HEK293 (cell line): ENCODE measurements at regions not wholly inside any gene's neighbourhood (a gene's known extent, or its start where the extent isn't known, plus 50 kb on each side); places are given as distances from the start of the nearest gene placed in this dataset.

Experiments used
- CTCF ChIA-PET: fragments of 350-600 bp; formaldehyde crosslinking; extraction: SDS; loops from one replicate; lab custom pipeline; 2021; ENCODE audit warnings: antibody characterized with exemption; lab: Yijun Ruan, JAX
- POLR2A ChIA-PET: fragments of 300-600 bp; formaldehyde crosslinking; extraction: SDS; loops from one replicate; lab custom pipeline; 2020; ENCODE audit warnings: antibody characterized with exemption, inconsistent platforms; lab: Yijun Ruan, JAX
- H3K27ac ChIP-seq: fragments of 200-500 bp; sonication (Bioruptor generic); 2 replicates; pipeline ENCODE4 v1.5.1; 2014; ENCODE audit warnings: low read depth, low read length, control low read depth, inconsistent platforms; ENCODE audit errors: extremely low read depth
- H3K36me3 ChIP-seq, 2 experiments: fragments of 200-500 bp in 1 of 2; sonication (Bioruptor generic) in 1 of 2; 1 replicate in 1 of 2; 2 replicates in 1 of 2; pipeline ENCODE4 v1.5.1; 2014 to 2017; ENCODE audit warnings: inconsistent platforms in 2 of 2, low read length in 2 of 2; ENCODE audit not compliant: control insufficient read depth in 2 of 2, insufficient read depth in 1 of 2
- H3K4me1 ChIP-seq: fragments of 200-500 bp; sonication (Bioruptor generic); 2 replicates; pipeline ENCODE4 v1.5.1; 2014; ENCODE audit warnings: mild to moderate bottlenecking, low read length, inconsistent platforms; ENCODE audit not compliant: control insufficient read depth, insufficient read depth
- H3K4me3 ChIP-seq: 2 replicates; pipeline ENCODE4 v1.5.1; 2011; ENCODE audit warnings: low read depth, mild to moderate bottlenecking, control low read depth, low read length, moderate library complexity
- H3K9me3 ChIP-seq: fragments of 200-500 bp; sonication (Bioruptor generic); 2 replicates; pipeline ENCODE4 v1.5.1; 2014; ENCODE audit warnings: low read depth, low read length, inconsistent platforms; ENCODE audit not compliant: control insufficient read depth, insufficient read depth
- BCL11A ChIP-seq: fragments of 450-650 bp; formaldehyde crosslinking; IDR thresholded peaks from 2 replicates; pipeline ENCODE4 v1.5.1; 2016; ENCODE audit warnings: low read depth, missing biosample characterization, missing genetic modification characterization
- BCL11B ChIP-seq: fragments of 450-650 bp; formaldehyde crosslinking; IDR thresholded peaks from 2 replicates; pipeline ENCODE4 v1.5.1; 2016; ENCODE audit warnings: low read depth, missing biosample characterization, missing genetic modification characterization
- GFI1B ChIP-seq: fragments of 450-650 bp; formaldehyde crosslinking; IDR thresholded peaks from 2 replicates; pipeline ENCODE4 v1.5.1; 2016; ENCODE audit warnings: missing biosample characterization, missing genetic modification characterization
- KLF10 ChIP-seq: fragments of 450-650 bp; IDR thresholded peaks from 2 replicates; pipeline ENCODE4 v1.5.1; 2018; ENCODE audit warnings: missing biosample characterization, mild to moderate bottlenecking, missing genetic modification characterization
- ZNF133 ChIP-seq: fragments of 450-650 bp; formaldehyde crosslinking; IDR thresholded peaks from 2 replicates; pipeline ENCODE4 v1.5.1; 2016; ENCODE audit warnings: missing biosample characterization, missing genetic modification characterization
- ZNF140 ChIP-seq: fragments of 450-650 bp; formaldehyde crosslinking; IDR thresholded peaks from 2 replicates; pipeline ENCODE4 v1.5.1; 2016; ENCODE audit warnings: missing biosample characterization, missing genetic modification characterization
- ZNF2 ChIP-seq: fragments of 450-650 bp; formaldehyde crosslinking; IDR thresholded peaks from 2 replicates; pipeline ENCODE4 v1.5.1; 2016; ENCODE audit warnings: missing biosample characterization, missing genetic modification characterization
- ZNF24 ChIP-seq: fragments of 450-650 bp; formaldehyde crosslinking; IDR thresholded peaks from 2 replicates; pipeline ENCODE4 v1.5.1; 2016; ENCODE audit warnings: missing biosample characterization, missing genetic modification characterization
- ZNF341 ChIP-seq: fragments of 450-650 bp; formaldehyde crosslinking; IDR thresholded peaks from 2 replicates; pipeline ENCODE4; 2016; ENCODE audit warnings: low read depth, missing biosample characterization, missing genetic modification characterization
- ZNF350 ChIP-seq: fragments of 450-650 bp; formaldehyde crosslinking; IDR thresholded peaks from 2 replicates; pipeline ENCODE4 v1.5.0; 2017; ENCODE audit warnings: missing biosample characterization, mild to moderate bottlenecking, missing genetic modification characterization
- ZNF473 ChIP-seq: fragments of 450-650 bp; formaldehyde crosslinking; IDR thresholded peaks from 2 replicates; pipeline ENCODE4 v1.5.1; 2017; ENCODE audit warnings: missing biosample characterization, missing genetic modification characterization
- ZNF514 ChIP-seq: fragments of 450-650 bp; formaldehyde crosslinking; IDR thresholded peaks from 2 replicates; pipeline ENCODE4 v1.5.1; 2016; ENCODE audit warnings: missing biosample characterization, missing genetic modification characterization
- ZNF521 ChIP-seq: fragments of 450-650 bp; formaldehyde crosslinking; IDR thresholded peaks from 2 replicates; pipeline ENCODE4 v1.5.1; 2017; ENCODE audit warnings: missing biosample characterization, mild to moderate bottlenecking, missing genetic modification characterization
- ZNF571 ChIP-seq: fragments of 450-650 bp; formaldehyde crosslinking; IDR thresholded peaks from 2 replicates; pipeline ENCODE4 v1.5.0; 2017; ENCODE audit warnings: missing biosample characterization, missing genetic modification characterization
- ZNF596 ChIP-seq: fragments of 450-650 bp; IDR thresholded peaks from 2 replicates; pipeline ENCODE4 v1.5.0; 2018; ENCODE audit warnings: missing biosample characterization, mild to moderate bottlenecking, missing genetic modification characterization, moderate library complexity
- ZNF654 ChIP-seq: fragments of 450-650 bp; formaldehyde crosslinking; IDR thresholded peaks from 2 replicates; pipeline ENCODE4 v1.5.1; 2016; ENCODE audit warnings: low read depth, missing biosample characterization, missing genetic modification characterization
- ZNF785 ChIP-seq: fragments of 450-650 bp; formaldehyde crosslinking; IDR thresholded peaks from 2 replicates; pipeline ENCODE4 v1.5.1; 2016; ENCODE audit warnings: missing biosample characterization, missing genetic modification characterization
- ZNF843 ChIP-seq: fragments of 450-650 bp; formaldehyde crosslinking; IDR thresholded peaks from 2 replicates; pipeline ENCODE4 v1.5.1; 2016; ENCODE audit warnings: missing biosample characterization, missing genetic modification characterization
- ZXDB ChIP-seq: fragments of 450-650 bp; formaldehyde crosslinking; IDR thresholded peaks from 2 replicates; pipeline ENCODE4 v1.5.1; 2016; ENCODE audit warnings: missing biosample characterization, missing genetic modification characterization
- TF ChIP-seq, protein P1 (sequence below): fragments of 450-650 bp; formaldehyde crosslinking; IDR thresholded peaks from 2 replicates; pipeline ENCODE4; 2016; ENCODE audit warnings: missing biosample characterization, missing genetic modification characterization
- TF ChIP-seq, protein P2 (sequence below): fragments of 450-650 bp; formaldehyde crosslinking; IDR thresholded peaks from 2 replicates; pipeline ENCODE4 v1.5.1; 2017; ENCODE audit warnings: missing biosample characterization, missing genetic modification characterization
- TF ChIP-seq, protein P3 (sequence below): fragments of 450-650 bp; formaldehyde crosslinking; IDR thresholded peaks from 2 replicates; pipeline ENCODE4 v1.5.1; 2016; ENCODE audit warnings: missing biosample characterization, missing genetic modification characterization
- TF ChIP-seq, protein P4 (sequence below): fragments of 450-650 bp; formaldehyde crosslinking; IDR thresholded peaks from 2 replicates; pipeline ENCODE4 v1.5.1; 2017; ENCODE audit warnings: missing biosample characterization, missing genetic modification characterization
- TF ChIP-seq, protein P5 (sequence below): fragments of 450-650 bp; formaldehyde crosslinking; IDR thresholded peaks from 2 replicates; pipeline ENCODE4 v1.5.1; 2016; ENCODE audit warnings: missing biosample characterization, missing genetic modification characterization
- TF ChIP-seq, protein P6 (sequence below): fragments of 450-650 bp; formaldehyde crosslinking; IDR thresholded peaks from 2 replicates; pipeline ENCODE4 v1.5.1; 2016; ENCODE audit warnings: missing biosample characterization, missing genetic modification characterization

DNA sequence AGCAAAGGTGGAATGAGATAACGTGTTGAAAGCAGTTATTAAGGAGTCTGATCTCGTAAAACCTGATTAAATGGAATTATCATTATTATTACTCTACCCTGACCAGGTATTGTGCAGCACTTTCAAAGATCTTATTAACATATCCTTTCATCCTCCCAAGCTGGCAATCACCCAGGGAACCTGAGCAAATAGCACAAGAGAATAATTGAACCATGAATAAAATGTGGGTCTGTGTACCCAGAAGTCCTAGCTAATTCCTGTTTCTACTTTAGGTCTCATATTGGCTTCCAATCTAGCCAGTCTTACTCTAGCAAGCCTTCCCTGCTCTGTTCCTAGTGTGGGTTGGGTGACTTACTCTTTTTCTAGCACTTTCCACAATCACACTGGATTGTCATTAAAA lies 162.2 kb upstream of the STK32A start (continued):
- TF ChIP-seq, protein P1, sequence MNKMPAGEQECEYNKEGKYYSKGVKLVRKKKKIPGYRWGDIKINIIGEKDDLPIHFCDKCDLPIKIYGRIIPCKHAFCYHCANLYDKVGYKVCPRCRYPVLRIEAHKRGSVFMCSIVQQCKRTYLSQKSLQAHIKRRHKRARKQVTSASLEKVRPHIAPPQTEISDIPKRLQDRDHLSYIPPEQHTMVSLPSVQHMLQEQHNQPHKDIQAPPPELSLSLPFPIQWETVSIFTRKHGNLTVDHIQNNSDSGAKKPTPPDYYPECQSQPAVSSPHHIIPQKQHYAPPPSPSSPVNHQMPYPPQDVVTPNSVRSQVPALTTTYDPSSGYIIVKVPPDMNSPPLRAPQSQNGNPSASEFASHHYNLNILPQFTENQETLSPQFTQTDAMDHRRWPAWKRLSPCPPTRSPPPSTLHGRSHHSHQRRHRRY (tag by site-specific recombination), result no peak
- TF ChIP-seq ZNF2 (tag by site-specific recombination) (no peak), ZNF654 (no peak), ZNF785 (tag by site-specific recombination) (no peak), ZNF473 (tag by site-specific recombination) (no peak), ZNF514 (tag by site-specific recombination) (no peak)

DNA sequence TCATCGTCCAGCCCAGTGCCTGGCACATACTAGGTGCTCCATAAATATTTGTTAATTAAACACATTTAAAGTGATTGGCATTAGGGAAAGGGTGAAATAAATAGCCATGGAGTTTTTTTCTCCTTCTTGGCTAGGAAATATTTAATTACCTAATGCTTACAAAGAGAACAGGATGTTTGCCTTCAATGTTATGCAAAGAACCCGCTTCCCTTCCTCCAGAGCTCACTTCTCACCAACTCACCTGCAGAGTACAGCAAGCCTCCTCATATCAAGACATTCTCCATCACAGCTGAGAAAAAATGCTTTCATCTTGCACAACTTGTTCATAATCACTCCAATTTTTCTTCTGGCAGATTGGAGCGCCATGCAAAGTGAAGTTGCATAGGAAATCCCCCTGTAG lies 161.7 kb upstream of the STK32A start:
- CTCF ChIA-PET, result no interaction called here
- Histone ChIP-seq H3K36me3 (no peaks in the 10 kb centered on the region), H3K27ac (no peak overlapping the region), H3K9me3 (no peaks in the 10 kb centered on the region), H3K4me3 (no peak overlapping the region), H3K4me1 (no peaks in the 10 kb centered on the region)
- TF ChIP-seq ZXDB (tag by site-specific recombination) (no peak), ZNF341 (tag by site-specific recombination) (no peak), ZNF140 (tag by site-specific recombination) (no peak), ZNF133 (tag by site-specific recombination) (no peak), ZNF843 (tag by site-specific recombination) (no peak), ZNF596 (tag by site-specific recombination) (no peak), ZNF521 (tag by site-specific recombination) (no peak)
- TF ChIP-seq, protein P2, sequence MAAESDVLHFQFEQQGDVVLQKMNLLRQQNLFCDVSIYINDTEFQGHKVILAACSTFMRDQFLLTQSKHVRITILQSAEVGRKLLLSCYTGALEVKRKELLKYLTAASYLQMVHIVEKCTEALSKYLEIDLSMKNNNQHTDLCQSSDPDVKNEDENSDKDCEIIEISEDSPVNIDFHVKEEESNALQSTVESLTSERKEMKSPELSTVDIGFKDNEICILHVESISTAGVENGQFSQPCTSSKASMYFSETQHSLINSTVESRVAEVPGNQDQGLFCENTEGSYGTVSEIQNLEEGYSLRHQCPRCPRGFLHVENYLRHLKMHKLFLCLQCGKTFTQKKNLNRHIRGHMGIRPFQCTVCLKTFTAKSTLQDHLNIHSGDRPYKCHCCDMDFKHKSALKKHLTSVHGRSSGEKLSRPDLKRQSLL (tag by site-specific recombination), result no peak
- POLR2A ChIA-PET, result no interaction called here

DNA sequence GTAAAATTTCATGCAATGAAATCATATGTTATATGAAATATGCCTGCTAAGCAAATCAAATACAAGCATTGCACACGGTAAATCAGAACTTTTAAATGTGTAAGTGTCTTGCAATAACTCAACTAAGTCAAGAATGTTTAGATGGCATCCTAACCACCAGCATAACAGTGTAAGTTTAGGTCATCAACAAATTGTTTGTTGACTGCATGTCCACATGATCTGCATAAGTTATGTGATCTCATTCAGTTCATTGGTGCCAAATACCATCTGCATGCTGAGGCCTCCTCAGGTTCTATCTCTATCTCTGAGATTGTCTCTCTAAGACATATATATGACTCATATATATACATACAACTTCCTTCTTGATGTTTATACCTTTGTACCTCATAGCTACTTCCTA lies 159.6 kb upstream of the STK32A start:
- POLR2A ChIA-PET, result no interaction called here
- Histone ChIP-seq H3K4me3 (no peak overlapping the region), H3K36me3 (no peaks in the 10 kb centered on the region)
- TF ChIP-seq BCL11A (tag by site-specific recombination) (no peak), BCL11B (tag by site-specific recombination) (no peak), KLF10 (tag by site-specific recombination) (no peak), ZNF571 (tag by site-specific recombination) (no peak), ZNF350 (tag by site-specific recombination) (no peak), ZNF654 (no peak), ZNF24 (no peak), GFI1B (tag by site-specific recombination) (no peak)
- TF ChIP-seq, protein P3, sequence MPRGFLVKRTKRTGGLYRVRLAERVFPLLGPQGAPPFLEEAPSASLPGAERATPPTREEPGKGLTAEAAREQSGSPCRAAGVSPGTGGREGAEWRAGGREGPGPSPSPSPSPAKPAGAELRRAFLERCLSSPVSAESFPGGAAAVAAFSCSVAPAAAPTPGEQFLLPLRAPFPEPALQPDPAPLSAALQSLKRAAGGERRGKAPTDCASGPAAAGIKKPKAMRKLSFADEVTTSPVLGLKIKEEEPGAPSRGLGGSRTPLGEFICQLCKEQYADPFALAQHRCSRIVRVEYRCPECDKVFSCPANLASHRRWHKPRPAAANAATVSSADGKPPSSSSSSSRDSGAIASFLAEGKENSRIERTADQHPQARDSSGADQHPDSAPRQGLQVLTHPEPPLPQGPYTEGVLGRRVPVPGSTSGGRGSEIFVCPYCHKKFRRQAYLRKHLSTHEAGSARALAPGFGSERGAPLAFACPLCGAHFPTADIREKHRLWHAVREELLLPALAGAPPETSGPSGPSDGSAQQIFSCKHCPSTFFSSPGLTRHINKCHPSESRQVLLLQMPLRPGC (tag by site-specific recombination), result no peak
- TF ChIP-seq, protein P4, sequence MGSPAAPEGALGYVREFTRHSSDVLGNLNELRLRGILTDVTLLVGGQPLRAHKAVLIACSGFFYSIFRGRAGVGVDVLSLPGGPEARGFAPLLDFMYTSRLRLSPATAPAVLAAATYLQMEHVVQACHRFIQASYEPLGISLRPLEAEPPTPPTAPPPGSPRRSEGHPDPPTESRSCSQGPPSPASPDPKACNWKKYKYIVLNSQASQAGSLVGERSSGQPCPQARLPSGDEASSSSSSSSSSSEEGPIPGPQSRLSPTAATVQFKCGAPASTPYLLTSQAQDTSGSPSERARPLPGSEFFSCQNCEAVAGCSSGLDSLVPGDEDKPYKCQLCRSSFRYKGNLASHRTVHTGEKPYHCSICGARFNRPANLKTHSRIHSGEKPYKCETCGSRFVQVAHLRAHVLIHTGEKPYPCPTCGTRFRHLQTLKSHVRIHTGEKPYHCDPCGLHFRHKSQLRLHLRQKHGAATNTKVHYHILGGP, result no peak
- TF ChIP-seq, protein P5, sequence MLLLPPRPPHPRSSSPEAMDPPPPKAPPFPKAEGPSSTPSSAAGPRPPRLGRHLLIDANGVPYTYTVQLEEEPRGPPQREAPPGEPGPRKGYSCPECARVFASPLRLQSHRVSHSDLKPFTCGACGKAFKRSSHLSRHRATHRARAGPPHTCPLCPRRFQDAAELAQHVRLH (tag by site-specific recombination), result no peak
- TF ChIP-seq, protein P6, sequence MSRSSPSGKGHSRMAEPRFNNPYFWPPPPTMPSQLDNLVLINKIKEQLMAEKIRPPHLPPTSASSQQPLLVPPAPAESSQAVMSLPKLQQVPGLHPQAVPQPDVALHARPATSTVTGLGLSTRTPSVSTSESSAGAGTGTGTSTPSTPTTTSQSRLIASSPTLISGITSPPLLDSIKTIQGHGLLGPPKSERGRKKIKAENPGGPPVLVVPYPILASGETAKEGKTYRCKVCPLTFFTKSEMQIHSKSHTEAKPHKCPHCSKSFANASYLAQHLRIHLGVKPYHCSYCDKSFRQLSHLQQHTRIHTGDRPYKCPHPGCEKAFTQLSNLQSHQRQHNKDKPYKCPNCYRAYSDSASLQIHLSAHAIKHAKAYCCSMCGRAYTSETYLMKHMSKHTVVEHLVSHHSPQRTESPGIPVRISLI (tag by site-specific recombination), result no peak
- TF ChIP-seq, all 188 proteins: peak for 0
- no peaks in the 10 kb centered on the region for H3K4me1 ChIP-seq
- H3K9me3 ChIP-seq, result no peaks in the 10 kb centered on the region
- CTCF ChIA-PET, result interaction anchor here (1.0 to 2.4 kb wide), 2 partner anchors 23 to 27 kb away, joined by 3 to 10 read pairs; no protein-coding TSS in a partner anchor
- H3K27ac ChIP-seq, result no peak overlapping the region
